Endothelial cell (in vitro differentiated cells): ENCODE measurements at regions not wholly inside any gene's neighbourhood (a gene's known extent, or its start where the extent isn't known, plus 50 kb on each side); places are given as distances from the start of the nearest gene placed in this dataset.
"Not testable (repeated sequence)": the region's sequence is repeated elsewhere in the genome, so short reads cannot be mapped to it uniquely, and the experiment has no call there.

Experiments
- DNase-seq: peaks from one replicate; pipeline ENCODE4 v3.0.0; 2021; ENCODE audit warnings: low spot score
- H3K27ac Mint-ChIP-seq: one replicate; pipeline ENCODE4 v1.8.0; 2021; ENCODE audit warnings: mixed read lengths, inconsistent platforms; ENCODE audit not compliant: unreplicated experiment
- H3K27me3 Mint-ChIP-seq: one replicate; pipeline ENCODE4 v1.8.0; 2021; ENCODE audit warnings: mild to moderate bottlenecking, moderate library complexity, mixed read lengths, inconsistent platforms; ENCODE audit not compliant: unreplicated experiment
- H3K36me3 Mint-ChIP-seq: one replicate; pipeline ENCODE4 v1.8.0; 2021; ENCODE audit warnings: mild to moderate bottlenecking, low read depth, mixed read lengths, inconsistent platforms; ENCODE audit not compliant: unreplicated experiment
- H3K4me1 Mint-ChIP-seq: one replicate; pipeline ENCODE4 v1.8.0; 2021; ENCODE audit warnings: mild to moderate bottlenecking, mixed read lengths, inconsistent platforms; ENCODE audit not compliant: unreplicated experiment
- H3K4me3 Mint-ChIP-seq: one replicate; pipeline ENCODE4 v1.8.0; 2021; ENCODE audit warnings: mild to moderate bottlenecking, mixed read lengths, inconsistent platforms; ENCODE audit not compliant: unreplicated experiment
- H3K9me3 Mint-ChIP-seq: one replicate; pipeline ENCODE4 v1.8.0; 2021; ENCODE audit warnings: mixed read lengths, inconsistent platforms; ENCODE audit not compliant: unreplicated experiment
- TF ChIP-seq, protein P1 (sequence below): fragments of 200-600 bp; sonication (generic); IDR thresholded peaks from one replicate; pipeline ENCODE4 v1.5.0; 2021; ENCODE audit warnings: antibody characterized with exemption; ENCODE audit not compliant: unreplicated experiment

DNA sequence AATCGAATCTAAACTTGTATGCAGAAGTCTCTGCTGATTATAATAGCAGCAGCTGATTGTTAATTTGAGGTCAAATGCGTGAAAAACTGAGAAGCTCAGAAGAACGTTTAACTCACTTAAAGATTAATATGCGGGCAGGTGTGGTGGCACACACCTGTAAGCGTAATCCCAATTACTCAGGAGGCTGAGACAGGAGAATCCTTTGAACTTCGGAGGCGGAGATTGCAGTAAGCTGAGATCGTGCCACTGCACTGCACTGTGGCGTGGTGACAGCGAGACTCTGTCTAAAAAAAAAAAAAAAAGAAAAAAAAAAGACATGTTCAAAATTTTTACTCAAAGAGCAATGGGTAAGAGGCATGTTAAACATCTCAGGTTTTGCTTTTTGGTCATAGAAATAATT is 1370.8 kb downstream of the GRIK2 start:
- Mint-ChIP-seq H3K36me3 (no peaks in the 10 kb centered on the region), H3K27ac (no peak overlapping the region), H3K4me1 (no peaks in the 10 kb centered on the region), H3K4me3 (no peak overlapping the region), H3K27me3 (no peaks in the 10 kb centered on the region), H3K9me3 (no peaks in the 10 kb centered on the region)
- no peak for DNase-seq
- TF ChIP-seq, protein P1, sequence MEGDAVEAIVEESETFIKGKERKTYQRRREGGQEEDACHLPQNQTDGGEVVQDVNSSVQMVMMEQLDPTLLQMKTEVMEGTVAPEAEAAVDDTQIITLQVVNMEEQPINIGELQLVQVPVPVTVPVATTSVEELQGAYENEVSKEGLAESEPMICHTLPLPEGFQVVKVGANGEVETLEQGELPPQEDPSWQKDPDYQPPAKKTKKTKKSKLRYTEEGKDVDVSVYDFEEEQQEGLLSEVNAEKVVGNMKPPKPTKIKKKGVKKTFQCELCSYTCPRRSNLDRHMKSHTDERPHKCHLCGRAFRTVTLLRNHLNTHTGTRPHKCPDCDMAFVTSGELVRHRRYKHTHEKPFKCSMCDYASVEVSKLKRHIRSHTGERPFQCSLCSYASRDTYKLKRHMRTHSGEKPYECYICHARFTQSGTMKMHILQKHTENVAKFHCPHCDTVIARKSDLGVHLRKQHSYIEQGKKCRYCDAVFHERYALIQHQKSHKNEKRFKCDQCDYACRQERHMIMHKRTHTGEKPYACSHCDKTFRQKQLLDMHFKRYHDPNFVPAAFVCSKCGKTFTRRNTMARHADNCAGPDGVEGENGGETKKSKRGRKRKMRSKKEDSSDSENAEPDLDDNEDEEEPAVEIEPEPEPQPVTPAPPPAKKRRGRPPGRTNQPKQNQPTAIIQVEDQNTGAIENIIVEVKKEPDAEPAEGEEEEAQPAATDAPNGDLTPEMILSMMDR = no peak

DNA sequence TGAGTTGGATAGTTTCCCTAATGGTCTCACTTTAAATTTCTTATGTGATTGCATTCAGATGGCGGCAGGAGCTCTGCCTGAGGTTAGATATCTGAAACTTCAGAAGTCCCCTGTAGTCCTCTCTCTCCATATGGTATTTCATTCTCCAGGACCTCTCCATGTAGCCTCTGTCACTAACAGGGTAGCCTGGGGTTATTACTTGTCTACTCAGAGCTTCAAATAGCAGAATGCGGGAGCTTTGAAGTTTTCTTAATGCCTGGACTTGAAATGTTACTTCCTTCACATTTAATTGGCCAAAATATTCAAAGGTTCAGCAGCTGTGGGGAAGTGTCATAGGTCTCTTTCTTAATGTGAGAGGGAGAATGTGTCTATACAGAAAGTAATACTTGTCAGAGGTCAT is 1370.4 kb downstream of the GRIK2 start:
- no peak for DNase-seq
- H3K9me3 Mint-ChIP-seq = no peaks in the 10 kb centered on the region
- no peaks in the 10 kb centered on the region for H3K36me3 Mint-ChIP-seq
- no peak overlapping the region for H3K4me3 Mint-ChIP-seq
- TF ChIP-seq, protein P1 = no peak
- H3K27ac Mint-ChIP-seq = no peak overlapping the region
- no peaks in the 10 kb centered on the region for H3K27me3 Mint-ChIP-seq
- no peaks in the 10 kb centered on the region for H3K4me1 Mint-ChIP-seq

DNA sequence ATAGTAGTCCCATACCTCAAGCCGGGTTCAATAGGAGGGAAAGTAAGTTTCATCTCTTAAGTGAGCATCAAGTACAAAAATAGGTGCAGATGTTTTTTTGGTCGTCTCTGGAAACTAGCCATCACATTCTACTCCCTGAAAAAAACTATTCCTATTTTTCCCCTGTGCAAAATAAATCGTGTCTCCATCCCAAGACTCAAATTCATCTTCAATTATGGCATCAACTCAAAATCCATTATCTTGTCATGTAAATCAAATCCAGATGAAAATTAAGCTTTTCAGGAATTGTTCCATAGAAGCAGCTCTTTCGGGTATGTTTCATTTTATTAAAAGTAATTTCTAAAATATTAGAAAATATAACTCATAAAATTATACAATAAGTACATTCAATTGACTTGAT is 1368.4 kb downstream of the GRIK2 start:
- TF ChIP-seq, protein P1 = no peak
- H3K27me3 Mint-ChIP-seq = no peaks in the 10 kb centered on the region
- H3K4me1 Mint-ChIP-seq = no peaks in the 10 kb centered on the region
- no peak for DNase-seq
- no peaks in the 10 kb centered on the region for H3K36me3 Mint-ChIP-seq
- no peaks in the 10 kb centered on the region for H3K9me3 Mint-ChIP-seq
- H3K27ac Mint-ChIP-seq = no peak overlapping the region
- no peak overlapping the region for H3K4me3 Mint-ChIP-seq

DNA sequence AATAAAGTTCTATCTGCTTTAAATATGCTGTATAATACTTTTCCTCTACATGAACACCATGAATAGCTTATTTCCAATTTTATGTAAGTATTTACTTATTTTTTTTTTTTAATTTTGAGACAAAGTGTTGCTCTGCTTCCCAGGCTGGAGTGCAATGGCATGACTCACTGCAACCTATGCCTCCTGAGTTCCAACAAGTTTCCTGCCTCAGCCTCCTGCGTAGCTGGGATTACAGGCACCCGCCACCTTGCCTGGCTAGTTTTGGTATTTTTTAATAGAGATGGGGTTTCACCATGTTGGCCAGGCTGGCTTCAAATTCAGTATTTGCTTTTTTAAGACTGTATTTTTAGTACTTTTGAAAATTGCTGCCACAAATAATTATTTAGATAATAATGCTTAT is 1365.9 kb downstream of the GRIK2 start:
- no peak overlapping the region for H3K27ac Mint-ChIP-seq
- no peak for DNase-seq
- H3K36me3 Mint-ChIP-seq = no peaks in the 10 kb centered on the region
- H3K27me3 Mint-ChIP-seq = no peaks in the 10 kb centered on the region
- no peak overlapping the region for H3K4me3 Mint-ChIP-seq
- no peaks in the 10 kb centered on the region for H3K9me3 Mint-ChIP-seq
- no peaks in the 10 kb centered on the region for H3K4me1 Mint-ChIP-seq
- TF ChIP-seq, protein P1 = no peak

DNA sequence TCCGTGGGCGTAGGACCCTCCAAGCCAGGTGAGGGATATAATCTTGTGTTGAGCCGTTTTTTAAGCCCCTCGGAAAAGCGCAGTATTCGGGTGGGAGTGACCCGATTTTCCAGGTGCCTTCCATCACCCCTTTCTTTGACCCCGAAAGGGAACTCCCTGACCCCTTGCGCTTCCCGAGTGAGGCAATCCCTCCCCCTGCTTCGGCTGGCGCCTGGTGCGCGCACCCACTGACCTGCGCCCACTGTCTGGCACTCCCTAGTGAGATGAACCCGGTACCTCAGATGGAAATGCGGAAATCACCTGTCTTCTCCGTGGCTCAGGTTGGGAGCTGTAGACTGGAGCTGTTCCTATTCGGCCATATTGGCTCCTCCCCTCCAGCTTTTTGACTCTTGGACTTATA is 1365.0 kb downstream of the GRIK2 start:
- DNase-seq, H3K4me3 Mint-ChIP-seq, H3K27me3 Mint-ChIP-seq, H3K9me3 Mint-ChIP-seq, H3K27ac Mint-ChIP-seq, H3K4me1 Mint-ChIP-seq, H3K36me3 Mint-ChIP-seq: not testable (repeated sequence)
